Kidney tubule cell (primary cell): ENCODE measurements at regions not wholly inside any gene's neighbourhood (a gene's known extent, or its start where the extent isn't known, plus 50 kb on each side); places are given as distances from the start of the nearest gene placed in this dataset.
"Not testable (repeated sequence)": the region's sequence is repeated elsewhere in the genome, so short reads cannot be mapped to it uniquely, and the experiment has no call there.

Experiments used
- DNase-seq: peaks from one replicate; pipeline ENCODE4 v3.0.0-alpha.2; 2018; ENCODE audit warnings: low spot score

- no peak for DNase-seq
These were observed 188.4 kb downstream of the SATB1 start for GRCh38 chr3:18236726-18237125.

GRCh38 chr3:18234717-18235335 is 190.3 kb downstream of the SATB1 start:
- peak; percentile 38 for DNase-seq

GRCh38 chr3:18233987-18234716 is 191.0 kb downstream of the SATB1 start:
- DNase-seq: no peak

GRCh38 chr3:18232317-18232716 is 192.8 kb downstream of the SATB1 start:
- no peak for DNase-seq

GRCh38 chr3:18228060-18228459 is 197.1 kb downstream of the SATB1 start:
- no peak for DNase-seq

- DNase-seq: no peak
These were observed 199.4 kb downstream of the SATB1 start for GRCh38 chr3:18225709-18226108.

GRCh38 chr3:18224426-18224825 is 200.7 kb downstream of the SATB1 start:
- no peak for DNase-seq

GRCh38 chr3:18223974-18224373 is 201.2 kb downstream of the SATB1 start:
- no peak for DNase-seq

- DNase-seq: no peak
These were observed 201.6 kb downstream of the SATB1 start for GRCh38 chr3:18223571-18223970.

- DNase-seq: no peak
These were observed 202.5 kb downstream of the SATB1 start for GRCh38 chr3:18222686-18223085.

- DNase-seq: no peak
These were observed 207.5 kb downstream of the SATB1 start for GRCh38 chr3:18217507-18218174.

- DNase-seq: peak; percentile 23
These were observed 208.1 kb downstream of the SATB1 start for GRCh38 chr3:18216996-18217395.

- DNase-seq: no peak
These were observed 209.5 kb downstream of the SATB1 start for GRCh38 chr3:18215639-18216038.

GRCh38 chr3:18211116-18211515 is 214.0 kb downstream of the SATB1 start:
- no peak for DNase-seq

GRCh38 chr3:18208856-18209255 is 216.3 kb downstream of the SATB1 start:
- no peak for DNase-seq

GRCh38 chr3:18208091-18208490 is 217.0 kb downstream of the SATB1 start:
- no peak for DNase-seq

GRCh38 chr3:18207226-18207625 is 217.9 kb downstream of the SATB1 start:
- DNase-seq: no peak

- not testable (repeated sequence) for DNase-seq
These were observed 219.4 kb downstream of the SATB1 start for GRCh38 chr3:18205701-18206100.

- no peak for DNase-seq
These were observed 223.8 kb downstream of the SATB1 start for GRCh38 chr3:18201315-18201714.

GRCh38 chr3:18199757-18200156 is 225.4 kb downstream of the SATB1 start:
- no peak for DNase-seq

- no peak for DNase-seq
These were observed 229.3 kb downstream of the SATB1 start for GRCh38 chr3:18195836-18196235.

GRCh38 chr3:18194431-18194830 is 230.7 kb downstream of the SATB1 start:
- no peak for DNase-seq

- DNase-seq: no peak
These were observed 234.5 kb downstream of the SATB1 start for GRCh38 chr3:18190646-18191045.
